Neuronal stem cell (in vitro differentiated cells): ENCODE measurements at regions not wholly inside any gene's neighbourhood (a gene's known extent, or its start where the extent isn't known, plus 50 kb on each side); places are given as distances from the start of the nearest gene placed in this dataset.

Source experiments
- DNase-seq: peaks from one replicate; pipeline ENCODE4 v3.0.0-alpha.2; 2013; ENCODE audit warnings: low spot score
- H2AFZ ChIP-seq: one replicate; pipeline ENCODE4 v1.6.1; 2013; ENCODE audit warnings: mild to moderate bottlenecking, low read length, inconsistent platforms
- H2AK5ac ChIP-seq: 2 replicates; pipeline ENCODE4 v1.6.1; 2013; ENCODE audit warnings: low read depth, mild to moderate bottlenecking, inconsistent platforms, low read length, moderate library complexity, mixed read lengths
- H2BK120ac ChIP-seq: 2 replicates; pipeline ENCODE4 v1.6.1; 2013; ENCODE audit warnings: low read depth, mild to moderate bottlenecking, inconsistent platforms, low read length, moderate library complexity, mixed read lengths
- H2BK12ac ChIP-seq: one replicate; pipeline ENCODE4 v1.6.1; 2013; ENCODE audit warnings: low read length, inconsistent platforms
- H2BK15ac ChIP-seq: 2 replicates; pipeline ENCODE4 v1.6.1; 2013; ENCODE audit warnings: mild to moderate bottlenecking, low read length, inconsistent platforms, mixed read lengths
- H2BK5ac ChIP-seq: one replicate; pipeline ENCODE4 v1.6.1; 2013; ENCODE audit warnings: inconsistent platforms, mild to moderate bottlenecking, low read length, moderate library complexity
- H3K14ac ChIP-seq: one replicate; pipeline ENCODE4 v1.6.1; 2013; ENCODE audit warnings: low read length, inconsistent platforms
- H3K18ac ChIP-seq: 2 replicates; pipeline ENCODE4 v1.6.1; 2013; ENCODE audit warnings: low read length, inconsistent platforms
- H3K23ac ChIP-seq: 2 replicates; pipeline ENCODE4 v1.6.1; 2013; ENCODE audit warnings: low read depth, mild to moderate bottlenecking, mixed read lengths, low read length, inconsistent platforms; ENCODE audit not compliant: poor library complexity
- H3K27ac ChIP-seq: replicated peaks from 3 replicates; pipeline ENCODE4 v1.5.1; 2013; ENCODE audit warnings: low read length, inconsistent platforms
- H3K27me3 ChIP-seq, 3 experiments: 2 replicates each; pipeline ENCODE4 v1.6.1; 2013; ENCODE audit warnings: low read length in 3 of 3, mild to moderate bottlenecking in 2 of 3, inconsistent platforms in 1 of 3, low read depth in 1 of 3, mixed read lengths in 1 of 3, moderate library complexity in 1 of 3; ENCODE audit not compliant: control insufficient read depth in 3 of 3, insufficient read depth in 3 of 3
- H3K36me3 ChIP-seq, 2 donors: replicated peaks in 1 of 2; 2 replicates each; pipeline ENCODE4 v1.6.1; 2013; ENCODE audit warnings: low read length in 2 of 2; ENCODE audit not compliant: control insufficient read depth in 2 of 2, insufficient read depth in 2 of 2
- H3K4ac ChIP-seq: 2 replicates; pipeline ENCODE4 v1.6.1; 2013; ENCODE audit warnings: inconsistent platforms, mild to moderate bottlenecking, low read length, moderate library complexity
- H3K4me1 ChIP-seq, 2 donors: 1 replicate in 1 of 2; 2 replicates in 1 of 2; pipeline ENCODE4 v1.6.1; 2013; ENCODE audit warnings: low read length in 2 of 2, low read depth in 1 of 2; ENCODE audit not compliant: control insufficient read depth in 2 of 2, insufficient read depth in 1 of 2
- H3K4me2 ChIP-seq: one replicate; pipeline ENCODE4 v1.6.1; 2013; ENCODE audit warnings: mild to moderate bottlenecking, low read length, inconsistent platforms; ENCODE audit not compliant: insufficient read depth, poor library complexity, severe bottlenecking
- H3K4me3 ChIP-seq, 2 donors: 2 replicates each; pipeline ENCODE4 v1.5.1; 2013; ENCODE audit warnings: low read length in 2 of 2, mild to moderate bottlenecking in 2 of 2, inconsistent platforms in 1 of 2, moderate library complexity in 1 of 2
- H3K79me1 ChIP-seq: one replicate; pipeline ENCODE4 v1.6.1; 2013; ENCODE audit warnings: low read depth, mild to moderate bottlenecking, inconsistent platforms, low read length, moderate library complexity
- H3K9ac ChIP-seq: one replicate; pipeline ENCODE4 v1.6.1; 2013; ENCODE audit warnings: mild to moderate bottlenecking, low read depth, low read length, inconsistent platforms; ENCODE audit not compliant: poor library complexity
- H3K9me3 ChIP-seq, 2 donors: replicated peaks in 1 of 2; 2 replicates each; pipeline versions ENCODE3 to v1.6.1; 2013; ENCODE audit warnings: low read length in 2 of 2, mild to moderate bottlenecking in 2 of 2, inconsistent platforms in 1 of 2, low read depth in 1 of 2, mixed read lengths in 1 of 2, moderate library complexity in 1 of 2; ENCODE audit not compliant: control insufficient read depth in 2 of 2, insufficient read depth in 1 of 2
- H4K8ac ChIP-seq: one replicate; pipeline ENCODE4 v1.6.1; 2013; ENCODE audit warnings: low read depth, mild to moderate bottlenecking, inconsistent platforms, low read length, moderate library complexity
- H4K91ac ChIP-seq: one replicate; pipeline ENCODE4 v1.6.1; 2013; ENCODE audit warnings: low read length, low read depth, mild to moderate bottlenecking, inconsistent platforms; ENCODE audit not compliant: poor library complexity
- WGBS, 2 donors: extraction: QIAGEN DNeasy Blood & Tissue Kit; methylation state at CpG; one replicate each; pipeline ENCODE4 v1.1.7; 2013; ENCODE audit warnings: missing lambda C conversion rate in 2 of 2, mixed read lengths in 1 of 2; ENCODE audit not compliant: insufficient read length in 2 of 2, insufficient replicate concordance in 1 of 2; ENCODE audit errors: extremely low coverage in 2 of 2; 5-methylcytosine and 5-hydroxymethylcytosine counted together

DNA sequence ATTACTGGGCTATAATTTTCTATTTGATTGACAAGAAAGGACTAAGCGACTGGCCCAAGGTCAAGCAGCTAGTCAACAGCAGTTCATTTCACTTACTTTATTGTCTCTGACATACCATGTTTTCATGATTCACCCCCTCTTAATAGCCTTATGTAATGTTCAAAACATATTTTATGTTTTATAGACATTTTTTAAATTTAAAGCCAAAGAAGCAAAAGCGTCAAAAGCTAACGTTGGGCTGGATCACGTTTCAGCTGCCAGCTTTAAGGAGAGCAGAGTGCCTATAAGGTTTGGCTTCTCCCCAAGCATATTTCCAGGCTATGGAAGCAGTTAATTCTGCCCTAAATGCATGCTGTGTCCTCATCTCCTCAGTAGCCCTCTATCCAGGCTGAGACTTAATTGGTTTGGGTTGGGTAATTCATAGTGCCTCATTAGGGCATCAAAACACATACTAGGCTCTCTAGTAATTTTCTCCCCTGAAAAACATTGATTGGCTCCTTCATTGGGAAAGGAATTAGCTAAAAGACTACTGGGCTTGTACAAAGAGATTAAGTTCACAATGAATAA, 94.8 kb upstream of the CREB1 start:
- Histone ChIP-seq H2AK5ac (no peak overlapping the region), H2BK120ac (no peak overlapping the region), H3K27ac (no peak overlapping the region), H3K79me1 (no peaks in the 10 kb centered on the region), H3K9ac (no peak overlapping the region), H4K91ac (no peak overlapping the region), H3K9me3 (no peaks in the 10 kb centered on the region), H2BK15ac (no peak overlapping the region), H3K4ac (no peak overlapping the region), H4K8ac (no peak overlapping the region), H2BK12ac (no peak overlapping the region), H2BK5ac (no peak overlapping the region), H3K4me1 (peaks cover 0 to 1% of the 10 kb centered on the region in 2 donors), H3K36me3 (no peaks in the 10 kb centered on the region), H2AFZ (no peak overlapping the region), H3K27me3 (no peaks in the 10 kb centered on the region), H3K4me2 (no peak overlapping the region), H3K18ac (no peak overlapping the region), H3K23ac (no peak overlapping the region), H3K14ac (no peak overlapping the region), H3K4me3 (no peak overlapping the region)
- no peak for DNase-seq
- no CpG with 5 or more reads among the region's 4 CpGs for WGBS, 2 donors

DNA sequence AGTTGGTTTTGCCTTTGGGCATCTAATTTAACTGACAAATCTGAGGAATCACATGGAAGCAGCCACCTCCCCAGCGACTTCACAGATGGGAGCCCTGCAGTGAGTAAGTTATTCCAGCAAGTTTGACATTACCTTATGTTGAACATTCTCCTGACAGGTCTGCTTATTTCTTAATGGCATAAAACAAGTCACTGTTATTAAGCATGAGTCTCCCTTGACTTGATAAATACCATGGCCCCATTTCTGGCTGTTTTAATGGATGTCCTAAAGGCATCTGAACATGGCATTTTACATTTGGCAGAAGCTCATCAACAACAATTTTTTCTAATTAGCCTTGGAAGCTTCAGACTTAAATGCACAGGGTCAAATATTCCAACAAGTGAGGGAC, 92.6 kb upstream of the CREB1 start:
- no peak overlapping the region for H2AK5ac ChIP-seq
- H3K4me1 ChIP-seq, result peaks cover 0 to 1% of the 10 kb centered on the region in 2 donors
- no CpG with 5 or more reads among the region's 1 CpG for WGBS, 2 donors
- no peak overlapping the region for H2BK15ac ChIP-seq
- no peak overlapping the region for H4K91ac ChIP-seq
- no peak overlapping the region for H4K8ac ChIP-seq
- H2AFZ ChIP-seq, result no peak overlapping the region
- no peak overlapping the region for H3K27ac ChIP-seq
- no peak overlapping the region for H3K18ac ChIP-seq
- H3K9ac ChIP-seq, result no peak overlapping the region
- H3K27me3 ChIP-seq, result no peaks in the 10 kb centered on the region
- H2BK5ac ChIP-seq, result no peak overlapping the region
- H3K14ac ChIP-seq, result no peak overlapping the region
- no peaks in the 10 kb centered on the region for H3K9me3 ChIP-seq
- H3K36me3 ChIP-seq, result no peaks in the 10 kb centered on the region
- no peak overlapping the region for H3K23ac ChIP-seq
- H2BK120ac ChIP-seq, result peak overlapping the region; percentile 38
- no peak overlapping the region for H3K4me2 ChIP-seq
- H3K4me3 ChIP-seq, result no peak overlapping the region
- H3K79me1 ChIP-seq, result no peaks in the 10 kb centered on the region
- H2BK12ac ChIP-seq, result no peak overlapping the region
- no peak overlapping the region for H3K4ac ChIP-seq
- DNase-seq, result no peak

- H2BK12ac ChIP-seq, result no peak overlapping the region
- peaks cover 0 to 1% of the 10 kb centered on the region in 2 donors for H3K4me1 ChIP-seq
- H3K9me3 ChIP-seq, result no peaks in the 10 kb centered on the region
- peak overlapping the region; percentile 38 for H2BK120ac ChIP-seq
- no peak overlapping the region for H3K9ac ChIP-seq
- no peak overlapping the region for H4K91ac ChIP-seq
- no peak overlapping the region for H2BK15ac ChIP-seq
- no peaks in the 10 kb centered on the region for H3K36me3 ChIP-seq
- no peak overlapping the region for H2AFZ ChIP-seq
- H2BK5ac ChIP-seq, result no peak overlapping the region
- H3K14ac ChIP-seq, result no peak overlapping the region
- H3K4me2 ChIP-seq, result no peak overlapping the region
- no peak overlapping the region for H4K8ac ChIP-seq
- H2AK5ac ChIP-seq, result no peak overlapping the region
- no peak overlapping the region for H3K18ac ChIP-seq
- no peak overlapping the region for H3K4ac ChIP-seq
- H3K79me1 ChIP-seq, result no peaks in the 10 kb centered on the region
- H3K4me3 ChIP-seq, result no peak overlapping the region
- no peak overlapping the region for H3K23ac ChIP-seq
- no peaks in the 10 kb centered on the region for H3K27me3 ChIP-seq
- H3K27ac ChIP-seq, result no peak overlapping the region
- DNase-seq, result no peak
- WGBS, 2 donors, result no CpG with 5 or more reads among the region's 13 CpGs
Measured at GRCh38 chr2:207437524-207438143, 92.1 kb upstream of the CREB1 start.

DNA sequence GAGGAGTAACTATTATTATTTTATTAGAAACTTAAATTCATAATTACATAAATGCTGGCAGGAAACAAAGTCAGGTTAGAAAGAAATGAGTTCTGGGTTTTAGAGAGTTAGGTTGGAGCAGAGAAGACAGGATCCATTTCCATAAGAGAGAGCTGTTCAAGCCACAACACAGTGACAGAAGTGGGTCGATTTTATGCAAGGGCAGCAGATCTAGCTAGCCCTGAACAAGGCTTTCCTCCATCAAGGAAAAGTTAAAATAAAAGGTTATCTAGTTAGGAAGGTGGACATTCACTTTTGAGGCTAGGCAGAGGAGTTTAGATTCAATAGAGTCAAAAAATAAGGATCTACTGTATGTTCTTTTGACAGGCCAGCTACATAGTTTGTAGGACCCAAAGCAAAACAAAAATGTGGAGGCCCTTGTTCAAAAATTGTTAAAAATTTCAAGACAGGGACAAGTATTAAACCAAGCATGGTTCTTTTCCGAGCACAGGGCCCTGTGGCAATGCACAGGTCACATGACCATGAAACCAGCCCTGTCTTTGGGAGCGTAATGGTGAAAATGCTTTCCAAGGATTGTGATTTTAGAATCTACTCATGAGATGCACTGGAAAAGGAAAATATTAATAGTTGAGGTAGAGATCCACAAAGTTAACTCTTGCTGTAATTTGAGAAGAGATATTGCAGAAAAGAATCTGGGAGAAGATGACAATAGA, 91.2 kb upstream of the CREB1 start:
- Histone ChIP-seq H3K9me3 (no peaks in the 10 kb centered on the region), H3K27ac (no peak overlapping the region), H2BK15ac (no peak overlapping the region), H2BK5ac (no peak overlapping the region), H2AFZ (no peak overlapping the region), H2AK5ac (no peak overlapping the region), H3K18ac (no peak overlapping the region), H3K14ac (no peak overlapping the region), H3K4me3 (no peak overlapping the region), H3K23ac (no peak overlapping the region), H3K9ac (no peak overlapping the region), H3K27me3 (no peaks in the 10 kb centered on the region), H3K4me2 (no peak overlapping the region), H3K4me1 (peaks cover 0 to 1% of the 10 kb centered on the region in 2 donors), H4K91ac (no peak overlapping the region), H2BK12ac (no peak overlapping the region), H3K4ac (no peak overlapping the region), H3K36me3 (no peaks in the 10 kb centered on the region), H4K8ac (no peak overlapping the region), H3K79me1 (no peaks in the 10 kb centered on the region), H2BK120ac (no peak overlapping the region)
- DNase-seq, result no peak
- no CpG with 5 or more reads among the region's 3 CpGs for WGBS, 2 donors
